H1 (cell line): ENCODE measurements at regions not wholly inside any gene's neighbourhood (a gene's known extent, or its start where the extent isn't known, plus 50 kb on each side); places are given as distances from the start of the nearest gene placed in this dataset.

ENCODE experiments used
- CHD2 ChIP-seq: IDR thresholded peaks from 2 replicates; pipeline ENCODE4 v1.6.1; 2012; ENCODE audit warnings: low read length, improper control_type of control experiment
- CTCF ChIP-seq, 3 experiments: IDR thresholded peaks; 1 replicate in 2 of 3; 2 replicates in 1 of 3; pipeline versions ENCODE4 v1.5.1 to v1.6.1; 2011; ENCODE audit warnings: low read length in 3 of 3, mild to moderate bottlenecking in 3 of 3, inconsistent platforms in 2 of 3, low read depth in 1 of 3, moderate library complexity in 1 of 3; ENCODE audit not compliant: insufficient read depth in 1 of 3; ENCODE audit errors: control extremely low read depth in 1 of 3
- USF2 ChIP-seq: IDR thresholded peaks from 2 replicates; pipeline ENCODE4 v1.6.1; 2011; ENCODE audit warnings: low read length, improper control_type of control experiment

- no peak for TF ChIP-seq CTCF (IDR thresholded peaks at IDR 0.05; ENCODE audit: control extremely low read depth in 1 of 3, insufficient read depth in 1 of 3, low read depth in 1 of 3, low read length in 3 of 3)
- no peak for TF ChIP-seq CHD2
- TF ChIP-seq USF2 = no peak
Observed at GRCh38 chr5:92147798-92148197, 764.7 kb upstream of the ARRDC3 start.
